Caco-2 (cell line): ENCODE measurements at regions not wholly inside any gene's neighbourhood (a gene's known extent, or its start where the extent isn't known, plus 50 kb on each side); places are given as distances from the start of the nearest gene placed in this dataset.

Source experiments
- BruUV-seq: library from RNA; stranded (reverse); fragments of 400-500 nt; replicated peaks from 2 replicates; lab custom pipeline; 2021; lab: Mats Ljungman, UMichigan
- CTCF ChIA-PET: fragments of 300-600 bp; sonication (Branson Sonifier 250); formaldehyde crosslinking; loops from one replicate; lab custom pipeline; 2022; ENCODE audit warnings: antibody characterized with exemption; lab: Charles Lee
- POLR2A ChIA-PET: fragments of 300-600 bp; sonication (Branson Sonifier 250); formaldehyde crosslinking; loops from one replicate; lab custom pipeline; 2022; ENCODE audit warnings: antibody characterized with exemption; lab: Charles Lee
- DNase-seq, 2 experiments: peaks; one replicate each; pipeline versions ENCODE4 v3.0.0 to v3.0.0-alpha.2; 2020 to 2022
- H3K27me3 ChIP-seq: replicated peaks from 2 replicates; pipeline ENCODE4 v1.6.0; 2011; ENCODE audit warnings: low read length; ENCODE audit not compliant: control insufficient read depth, insufficient read depth
- H3K36me3 ChIP-seq: 2 replicates; pipeline ENCODE4 v1.5.1; 2011; ENCODE audit warnings: low read length; ENCODE audit not compliant: control insufficient read depth, insufficient read depth
- H3K4me1 ChIP-seq: fragments of 250-450 bp; sonication (Bioruptor Pico); 2 replicates; pipeline ENCODE4 v1.5.1; 2020; ENCODE audit warnings: mild to moderate bottlenecking
- H3K4me3 ChIP-seq: 2 replicates; pipeline ENCODE4 v1.5.1; 2011; ENCODE audit warnings: low read depth, mild to moderate bottlenecking, control low read depth, low read length
- H3K9me3 ChIP-seq: fragments of 250-450 bp; sonication (Bioruptor Pico); 2 replicates; pipeline ENCODE4 v1.5.1; 2020; ENCODE audit warnings: mild to moderate bottlenecking, moderate library complexity
- H3K27ac Mint-ChIP-seq: one replicate; pipeline ENCODE4 v1.8.0; 2022; ENCODE audit warnings: mixed read lengths; ENCODE audit not compliant: unreplicated experiment
- H3K27me3 Mint-ChIP-seq: one replicate; pipeline ENCODE4 v1.8.0; 2022; ENCODE audit warnings: mixed read lengths; ENCODE audit not compliant: insufficient read depth, unreplicated experiment
- H3K36me3 Mint-ChIP-seq: one replicate; pipeline ENCODE4 v1.8.0; 2022; ENCODE audit warnings: mild to moderate bottlenecking, mixed read lengths; ENCODE audit not compliant: insufficient read depth, unreplicated experiment
- H3K4me1 Mint-ChIP-seq: one replicate; pipeline ENCODE4 v1.8.0; 2022; ENCODE audit warnings: low read depth, mixed read lengths; ENCODE audit not compliant: unreplicated experiment
- H3K4me3 Mint-ChIP-seq: one replicate; pipeline ENCODE4 v1.8.0; 2022; ENCODE audit warnings: mild to moderate bottlenecking, moderate library complexity, mixed read lengths; ENCODE audit not compliant: unreplicated experiment
- H3K9me3 Mint-ChIP-seq: one replicate; pipeline ENCODE4 v1.8.0; 2022; ENCODE audit warnings: mixed read lengths; ENCODE audit not compliant: unreplicated experiment
- intact Hi-C: fragments of 100-400 bp; cut with micrococcal nuclease; formaldehyde crosslinking; loops from one replicate; pipeline ENCODE4 v1.10.0; 2022; ENCODE audit not compliant: unreplicated experiment
- TF ChIP-seq, protein P1 (sequence below), 2 experiments: fragments of 200-600 bp in 1 of 2; IDR thresholded peaks; 1 replicate in 1 of 2; 2 replicates in 1 of 2; pipeline versions ENCODE4 v1.5.1 to v1.8.0; 2011 to 2022; ENCODE audit warnings: antibody characterized with exemption in 1 of 2, control low read depth in 1 of 2, inconsistent platforms in 1 of 2, low read depth in 1 of 2, low read length in 1 of 2, mild to moderate bottlenecking in 1 of 2, moderate library complexity in 1 of 2; ENCODE audit not compliant: insufficient read depth in 1 of 2, severe bottlenecking in 1 of 2, unreplicated experiment in 1 of 2

DNA sequence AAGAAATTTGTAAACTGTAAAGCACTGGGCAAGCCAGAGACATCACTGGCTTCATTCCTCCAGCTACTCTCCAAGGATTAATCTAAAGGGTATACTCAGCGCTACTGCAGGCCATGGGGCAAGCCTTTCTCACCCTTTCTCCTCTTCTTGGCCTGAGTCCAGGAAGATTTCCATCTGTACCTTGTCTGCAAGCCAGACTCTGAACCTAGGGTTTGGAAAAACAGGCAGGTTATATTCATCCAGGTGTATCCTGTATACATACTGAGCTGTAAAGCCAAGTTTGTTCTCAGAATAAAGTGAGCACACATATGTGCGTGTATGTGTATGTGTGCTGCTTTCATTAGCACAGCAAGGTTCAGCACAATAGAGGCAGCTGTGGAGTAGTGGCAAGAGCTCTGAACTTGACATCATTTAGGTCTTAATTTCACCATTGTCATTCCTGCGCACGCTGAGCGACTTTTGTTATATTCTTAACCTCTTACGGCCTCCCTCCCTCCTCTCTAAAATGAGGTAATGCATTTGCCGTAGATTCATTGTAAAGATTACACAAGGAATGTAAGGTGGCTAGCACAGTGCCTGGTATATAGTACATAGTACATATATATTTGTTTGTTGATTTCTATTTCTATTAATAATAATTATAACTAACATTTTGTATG lies 128.1 kb upstream of the JUN start:
- H3K4me3 ChIP-seq = no peak overlapping the region
- DNase-seq = no peak
- H3K36me3 ChIP-seq = no peaks in the 10 kb centered on the region
- Mint-ChIP-seq H3K27me3 (no peaks in the 10 kb centered on the region), H3K27ac (no peak overlapping the region), H3K4me1 (peaks cover 11% of the 10 kb centered on the region), H3K36me3 (no peaks in the 10 kb centered on the region), H3K9me3 (peaks cover 10% of the 10 kb centered on the region), H3K4me3 (no peak overlapping the region)
- no TSS peak for BruUV-seq
- H3K9me3 ChIP-seq = no peaks in the 10 kb centered on the region
- ChIA-PET POLR2A (no interaction called here), CTCF (no interaction called here)
- TF ChIP-seq, protein P1, sequence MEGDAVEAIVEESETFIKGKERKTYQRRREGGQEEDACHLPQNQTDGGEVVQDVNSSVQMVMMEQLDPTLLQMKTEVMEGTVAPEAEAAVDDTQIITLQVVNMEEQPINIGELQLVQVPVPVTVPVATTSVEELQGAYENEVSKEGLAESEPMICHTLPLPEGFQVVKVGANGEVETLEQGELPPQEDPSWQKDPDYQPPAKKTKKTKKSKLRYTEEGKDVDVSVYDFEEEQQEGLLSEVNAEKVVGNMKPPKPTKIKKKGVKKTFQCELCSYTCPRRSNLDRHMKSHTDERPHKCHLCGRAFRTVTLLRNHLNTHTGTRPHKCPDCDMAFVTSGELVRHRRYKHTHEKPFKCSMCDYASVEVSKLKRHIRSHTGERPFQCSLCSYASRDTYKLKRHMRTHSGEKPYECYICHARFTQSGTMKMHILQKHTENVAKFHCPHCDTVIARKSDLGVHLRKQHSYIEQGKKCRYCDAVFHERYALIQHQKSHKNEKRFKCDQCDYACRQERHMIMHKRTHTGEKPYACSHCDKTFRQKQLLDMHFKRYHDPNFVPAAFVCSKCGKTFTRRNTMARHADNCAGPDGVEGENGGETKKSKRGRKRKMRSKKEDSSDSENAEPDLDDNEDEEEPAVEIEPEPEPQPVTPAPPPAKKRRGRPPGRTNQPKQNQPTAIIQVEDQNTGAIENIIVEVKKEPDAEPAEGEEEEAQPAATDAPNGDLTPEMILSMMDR (IDR thresholded peaks at IDR 0.05; ENCODE audit: insufficient read depth in 1 of 2, low read depth in 1 of 2, low read length in 1 of 2, severe bottlenecking in 1 of 2, unreplicated experiment in 1 of 2) = no peak
- no peaks in the 10 kb centered on the region for H3K27me3 ChIP-seq
- intact Hi-C loops = no loop called here
- H3K4me1 ChIP-seq = no peaks in the 10 kb centered on the region; the same call in 1 of the 2 replicates

- no peaks in the 10 kb centered on the region for H3K36me3 ChIP-seq
- no peak for DNase-seq
- no peaks in the 10 kb centered on the region for H3K9me3 ChIP-seq
- TF ChIP-seq, protein P1 (IDR thresholded peaks at IDR 0.05; ENCODE audit: insufficient read depth in 1 of 2, low read depth in 1 of 2, low read length in 1 of 2, severe bottlenecking in 1 of 2, unreplicated experiment in 1 of 2) = no peak
- H3K4me3 Mint-ChIP-seq = no peak overlapping the region
- no peaks in the 10 kb centered on the region for H3K27me3 ChIP-seq
- intact Hi-C loops = no loop called here
- peaks cover 10% of the 10 kb centered on the region for H3K9me3 Mint-ChIP-seq
- no peak overlapping the region for H3K27ac Mint-ChIP-seq
- H3K36me3 Mint-ChIP-seq = no peaks in the 10 kb centered on the region
- ChIA-PET POLR2A (no interaction called here), CTCF (no interaction called here)
- no peaks in the 10 kb centered on the region for H3K27me3 Mint-ChIP-seq
- no peaks in the 10 kb centered on the region for H3K4me1 ChIP-seq
- peaks cover 9% of the 10 kb centered on the region for H3K4me1 Mint-ChIP-seq
- H3K4me3 ChIP-seq = no peak overlapping the region
- no TSS peak for BruUV-seq
Measured at GRCh38 chr1:58914925-58915324, 131.1 kb upstream of the JUN start.

GRCh38 chr1:58917436-58917835 lies 133.6 kb upstream of the JUN start:
- intact Hi-C loops = no loop called here
- POLR2A ChIA-PET = no interaction called here
- TF ChIP-seq, protein P1 (IDR thresholded peaks at IDR 0.05; ENCODE audit: insufficient read depth in 1 of 2, low read depth in 1 of 2, low read length in 1 of 2, severe bottlenecking in 1 of 2, unreplicated experiment in 1 of 2) = no peak
- Mint-ChIP-seq H3K9me3 (peaks cover 10% of the 10 kb centered on the region), H3K27me3 (no peaks in the 10 kb centered on the region), H3K27ac (no peak overlapping the region), H3K36me3 (no peaks in the 10 kb centered on the region), H3K4me1 (no peaks in the 10 kb centered on the region), H3K4me3 (no peak overlapping the region)
- H3K4me1 ChIP-seq = no peaks in the 10 kb centered on the region
- DNase-seq = no peak
- CTCF ChIA-PET = no interaction called here
- no peaks in the 10 kb centered on the region for H3K36me3 ChIP-seq
- no peaks in the 10 kb centered on the region for H3K27me3 ChIP-seq
- BruUV-seq = no TSS peak
- no peak overlapping the region for H3K4me3 ChIP-seq
- H3K9me3 ChIP-seq = no peaks in the 10 kb centered on the region
